Fibroblast of mammary gland (primary cell): ENCODE measurements at regions not wholly inside any gene's neighbourhood (a gene's known extent, or its start where the extent isn't known, plus 50 kb on each side); places are given as distances from the start of the nearest gene placed in this dataset.

Source experiments
- DNase-seq: peaks from one replicate; pipeline ENCODE4 v3.0.0-alpha.2; 2010; ENCODE audit warnings: low read depth
- H3K4me3 ChIP-seq: 2 replicates; pipeline ENCODE4 v1.5.1; 2011; ENCODE audit warnings: low read depth, mild to moderate bottlenecking, low read length, moderate library complexity; ENCODE audit not compliant: control insufficient read depth
- TF ChIP-seq, protein P1 (sequence below): conservative IDR thresholded peaks from 2 replicates; pipeline ENCODE4 v1.5.1; 2011; ENCODE audit warnings: low read depth, low read length, inconsistent platforms; ENCODE audit not compliant: control insufficient read depth, insufficient read depth

DNA sequence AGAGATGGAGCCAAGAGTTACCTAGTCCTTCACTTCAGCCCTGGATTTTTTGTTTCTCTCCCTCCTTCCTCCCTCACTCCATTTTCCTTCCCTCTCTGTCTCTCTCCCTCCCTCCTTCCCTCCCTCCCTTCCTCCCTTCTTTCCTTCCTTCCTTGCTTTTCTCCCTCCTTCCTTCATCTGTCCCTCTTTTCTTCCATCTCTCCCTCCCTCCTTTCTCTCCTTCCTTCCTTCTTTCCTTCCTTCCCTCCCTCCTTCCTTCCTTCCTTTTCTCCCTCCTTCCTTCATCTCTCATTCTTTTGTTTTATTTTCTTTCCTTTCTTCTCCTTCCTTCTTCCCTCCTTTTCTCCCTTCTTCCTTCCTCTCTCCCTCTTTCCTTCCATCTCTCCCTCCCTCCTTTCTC is 283.5 kb downstream of the MAF start:
- TF ChIP-seq, protein P1, sequence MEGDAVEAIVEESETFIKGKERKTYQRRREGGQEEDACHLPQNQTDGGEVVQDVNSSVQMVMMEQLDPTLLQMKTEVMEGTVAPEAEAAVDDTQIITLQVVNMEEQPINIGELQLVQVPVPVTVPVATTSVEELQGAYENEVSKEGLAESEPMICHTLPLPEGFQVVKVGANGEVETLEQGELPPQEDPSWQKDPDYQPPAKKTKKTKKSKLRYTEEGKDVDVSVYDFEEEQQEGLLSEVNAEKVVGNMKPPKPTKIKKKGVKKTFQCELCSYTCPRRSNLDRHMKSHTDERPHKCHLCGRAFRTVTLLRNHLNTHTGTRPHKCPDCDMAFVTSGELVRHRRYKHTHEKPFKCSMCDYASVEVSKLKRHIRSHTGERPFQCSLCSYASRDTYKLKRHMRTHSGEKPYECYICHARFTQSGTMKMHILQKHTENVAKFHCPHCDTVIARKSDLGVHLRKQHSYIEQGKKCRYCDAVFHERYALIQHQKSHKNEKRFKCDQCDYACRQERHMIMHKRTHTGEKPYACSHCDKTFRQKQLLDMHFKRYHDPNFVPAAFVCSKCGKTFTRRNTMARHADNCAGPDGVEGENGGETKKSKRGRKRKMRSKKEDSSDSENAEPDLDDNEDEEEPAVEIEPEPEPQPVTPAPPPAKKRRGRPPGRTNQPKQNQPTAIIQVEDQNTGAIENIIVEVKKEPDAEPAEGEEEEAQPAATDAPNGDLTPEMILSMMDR, result no peak
- no peak for DNase-seq
- H3K4me3 ChIP-seq, result no peak overlapping the region

DNA sequence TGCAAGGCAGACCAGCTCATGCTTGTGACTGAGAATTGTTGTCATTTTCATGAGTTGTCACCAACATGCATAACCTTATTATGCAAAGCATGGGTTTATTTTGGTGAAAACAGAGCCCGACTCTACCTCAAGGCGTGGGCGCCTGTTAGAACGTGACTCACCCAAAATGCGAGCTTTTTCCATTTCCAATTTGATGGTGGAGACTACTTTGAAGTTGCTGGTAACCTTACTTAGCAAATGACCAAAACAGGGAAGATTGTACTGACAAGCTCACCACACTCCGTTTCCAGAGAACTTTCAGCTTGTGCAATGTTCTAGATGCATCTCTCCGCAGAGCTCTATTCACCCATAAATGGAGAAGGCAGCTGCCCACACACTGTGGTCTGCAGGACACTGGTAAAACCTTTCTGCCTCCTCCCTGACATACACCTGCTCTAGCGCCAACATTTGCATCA is 284.5 kb downstream of the MAF start:
- no peak overlapping the region for H3K4me3 ChIP-seq
- TF ChIP-seq, protein P1, result no peak
- DNase-seq, result no peak

DNA sequence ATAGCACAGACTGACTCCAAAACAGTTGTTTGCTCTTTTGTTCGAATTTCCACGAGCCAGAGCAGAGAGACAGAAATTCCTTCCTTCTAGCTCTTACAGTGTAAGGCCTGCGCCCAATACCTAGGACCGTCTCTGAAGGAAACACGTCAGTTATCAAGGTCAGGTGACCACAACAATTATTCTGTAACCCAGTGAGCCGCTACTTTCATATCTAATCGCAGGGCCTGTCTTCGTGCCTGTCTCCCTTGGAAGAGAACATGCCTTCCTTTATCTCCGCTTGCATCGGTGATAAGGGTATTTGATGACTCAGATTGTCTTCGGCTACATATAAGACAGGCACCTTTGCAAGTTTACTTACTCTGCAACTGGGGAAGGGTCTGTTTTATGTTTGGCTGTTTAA is 288.0 kb downstream of the MAF start:
- H3K4me3 ChIP-seq, result no peak overlapping the region
- TF ChIP-seq, protein P1, result no peak
- DNase-seq, result no peak

DNA sequence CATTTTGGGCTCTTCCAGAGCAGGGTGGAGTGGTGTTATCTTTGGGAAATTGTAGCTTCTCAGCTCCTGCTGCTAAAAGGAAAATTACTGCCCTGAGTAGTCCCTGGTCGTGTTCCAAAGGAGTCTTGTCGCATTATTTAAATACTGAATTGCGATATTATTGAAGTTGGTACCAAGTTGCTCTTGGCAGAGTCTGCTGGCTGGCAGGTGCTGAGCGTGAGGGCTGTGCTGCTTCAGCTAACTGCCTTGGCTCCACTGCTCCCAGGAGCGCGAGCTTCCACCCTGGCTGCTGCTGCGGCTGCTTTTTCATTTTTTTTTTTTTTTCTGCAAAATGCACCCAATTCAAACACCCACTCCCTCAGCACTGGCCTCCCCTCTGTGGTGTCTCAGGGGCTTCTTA is 289.8 kb downstream of the MAF start:
- no peak for DNase-seq
- H3K4me3 ChIP-seq, result no peak overlapping the region
- TF ChIP-seq, protein P1, result no peak

DNA sequence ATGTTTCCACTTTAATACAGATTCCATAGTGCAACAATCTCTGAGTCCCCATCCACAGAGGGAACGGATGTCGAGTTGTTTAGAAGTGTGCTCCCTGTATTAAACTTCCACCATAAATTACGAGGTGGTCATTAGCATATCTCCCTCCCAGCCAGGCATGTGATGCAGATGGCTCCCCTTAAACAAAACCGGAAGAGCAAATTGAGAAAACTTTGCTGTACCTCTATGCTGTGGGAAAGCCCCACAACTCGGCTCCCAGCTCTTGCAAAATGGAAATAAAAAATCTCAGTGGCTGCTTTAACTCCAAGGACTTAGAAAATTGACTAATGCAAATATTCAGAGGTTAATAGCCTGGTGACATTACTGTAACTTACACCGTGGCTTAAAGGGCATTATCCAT is 290.9 kb downstream of the MAF start:
- no peak for DNase-seq
- TF ChIP-seq, protein P1, result no peak

DNA sequence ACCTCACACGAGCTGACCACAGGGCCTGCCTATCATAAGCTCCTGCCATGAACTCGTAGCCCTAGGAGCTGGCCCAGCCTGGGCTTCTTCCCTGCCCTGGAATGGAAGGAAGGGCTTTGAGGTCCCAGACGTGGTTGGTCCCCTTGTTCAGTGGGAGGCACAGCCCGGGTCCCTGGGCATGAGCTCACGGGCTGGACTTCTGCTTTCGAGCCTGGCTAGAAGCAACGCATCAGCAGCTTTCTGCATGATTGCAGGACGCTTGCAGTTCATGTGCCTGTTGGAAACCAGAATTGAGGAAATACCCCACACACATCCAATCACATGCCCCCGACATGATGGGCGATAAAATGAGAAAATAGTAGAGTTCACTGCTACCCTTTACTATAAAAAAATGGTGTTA is 293.3 kb downstream of the MAF start:
- no peak for DNase-seq
- no peak overlapping the region for H3K4me3 ChIP-seq
- TF ChIP-seq, protein P1, result no peak

More for the DNA sequence above, 290.9 kb downstream of the MAF start:
- no peak overlapping the region for H3K4me3 ChIP-seq

DNA sequence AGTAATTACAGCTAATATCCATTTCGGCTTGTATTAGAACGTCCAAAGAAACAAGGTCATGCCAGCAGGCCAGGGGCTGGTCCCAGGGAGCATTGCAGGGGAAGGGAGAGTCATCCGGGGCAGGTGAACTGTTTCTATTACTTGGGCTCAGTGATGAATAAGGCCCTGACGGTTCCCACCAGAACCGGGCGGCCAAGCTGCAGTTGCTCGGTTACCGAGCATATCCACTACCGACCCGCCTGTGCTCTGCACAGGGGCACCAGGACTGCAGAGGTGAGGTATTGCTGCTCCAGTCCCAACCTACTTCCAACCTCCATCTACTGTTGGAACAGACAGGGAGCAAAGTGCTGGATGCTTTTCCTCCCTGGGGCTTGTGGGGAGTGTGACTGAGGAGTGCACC is 295.5 kb downstream of the MAF start:
- H3K4me3 ChIP-seq, result no peak overlapping the region
- DNase-seq, result no peak
- TF ChIP-seq, protein P1, result no peak
